HG02623 (cell line): ENCODE measurements at regions not wholly inside any gene's neighbourhood (a gene's known extent, or its start where the extent isn't known, plus 50 kb on each side); places are given as distances from the start of the nearest gene placed in this dataset.
"Not testable (repeated sequence)": the region's sequence is repeated elsewhere in the genome, so short reads cannot be mapped to it uniquely, and the experiment has no call there.

Source experiments
- ATAC-seq: cut with Tn5 transposase; IDR thresholded peaks from one replicate; pipeline ENCODE4 v1.9.1; 2021; ENCODE audit warnings: moderate library complexity; ENCODE audit not compliant: unreplicated experiment

DNA sequence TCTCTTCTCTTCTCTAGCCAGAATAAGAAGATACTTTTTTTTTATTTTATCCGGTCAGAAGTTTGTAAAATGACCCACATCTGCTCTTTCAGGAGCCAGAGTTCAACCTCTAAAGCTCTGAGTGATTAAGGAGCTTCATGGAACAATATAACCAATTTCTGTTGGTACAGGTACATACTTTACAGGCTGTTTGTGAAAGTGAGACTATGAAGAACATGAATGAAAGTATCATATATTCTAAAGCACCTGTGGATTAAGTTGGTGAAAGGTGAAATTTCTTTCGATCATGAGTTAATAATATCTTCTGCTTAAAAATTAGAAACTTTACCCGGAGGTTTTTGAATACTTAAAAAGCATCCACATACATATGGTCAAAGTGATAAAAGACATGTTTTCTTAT is 65.2 kb downstream of the DMRT2 start:
- ATAC-seq, result no peak

GRCh38 chr9:1117439-1117838 is 67.3 kb downstream of the DMRT2 start:
- ATAC-seq, result no peak

- ATAC-seq, result no peak
Measured at GRCh38 chr9:1120500-1121165, 70.5 kb downstream of the DMRT2 start.

DNA sequence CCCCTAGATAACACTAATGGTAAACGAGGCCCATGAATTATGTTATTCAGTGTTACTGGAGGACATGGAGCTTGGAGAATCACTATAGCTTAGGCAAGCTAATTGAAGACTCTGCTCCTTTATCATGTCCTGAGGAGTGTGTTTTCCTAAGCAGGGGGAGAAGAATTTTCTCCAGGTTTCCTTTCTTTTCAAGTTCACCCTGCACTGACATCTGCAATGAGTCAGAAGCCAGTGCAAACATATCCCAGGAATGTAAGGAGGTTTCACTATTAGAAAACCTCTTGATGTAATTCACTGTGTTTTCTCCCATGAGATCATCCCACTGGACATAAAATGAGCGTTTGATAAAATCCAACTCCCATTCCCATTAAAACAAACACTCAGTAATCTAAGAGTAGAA is 75.6 kb downstream of the DMRT2 start:
- no peak for ATAC-seq

DNA sequence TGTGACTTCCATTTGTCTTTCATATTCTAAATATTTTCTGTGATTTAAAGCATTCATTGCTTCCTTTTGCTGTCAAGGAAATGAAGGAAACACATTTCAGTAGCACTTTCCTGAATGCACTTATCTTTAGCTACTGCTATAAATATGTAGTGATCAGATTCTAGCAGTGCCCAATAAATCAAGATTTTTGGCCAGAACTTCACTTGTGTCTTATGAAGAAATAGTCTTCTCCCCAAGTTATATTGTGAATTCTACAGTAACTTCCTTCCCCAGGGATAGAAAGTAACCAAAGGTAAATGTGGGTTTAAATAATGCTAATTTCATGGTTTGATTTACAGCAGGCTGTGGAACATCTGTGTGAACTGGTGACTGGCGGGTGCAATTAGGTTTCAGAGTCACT is 77.9 kb downstream of the DMRT2 start:
- ATAC-seq, result no peak

DNA sequence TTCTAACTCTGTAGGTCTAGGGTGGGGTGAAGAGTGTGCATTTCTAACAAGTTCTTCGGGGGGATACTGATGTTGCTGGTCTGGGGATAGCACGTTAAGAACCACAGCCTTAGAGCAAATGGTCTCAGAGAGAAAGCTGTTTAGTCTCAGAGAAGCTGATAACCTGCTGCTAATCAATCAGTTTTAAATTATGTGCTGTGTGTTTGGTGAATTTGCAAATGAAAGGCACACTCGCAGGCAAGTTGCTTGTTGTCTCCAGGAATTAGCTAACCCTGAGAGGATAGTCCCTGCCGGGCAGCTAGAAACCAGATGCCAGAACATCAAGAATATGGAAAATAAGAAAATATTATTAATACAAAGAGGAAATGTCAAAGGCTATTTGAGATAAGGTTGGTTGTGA is 79.2 kb downstream of the DMRT2 start:
- ATAC-seq, result no peak

DNA sequence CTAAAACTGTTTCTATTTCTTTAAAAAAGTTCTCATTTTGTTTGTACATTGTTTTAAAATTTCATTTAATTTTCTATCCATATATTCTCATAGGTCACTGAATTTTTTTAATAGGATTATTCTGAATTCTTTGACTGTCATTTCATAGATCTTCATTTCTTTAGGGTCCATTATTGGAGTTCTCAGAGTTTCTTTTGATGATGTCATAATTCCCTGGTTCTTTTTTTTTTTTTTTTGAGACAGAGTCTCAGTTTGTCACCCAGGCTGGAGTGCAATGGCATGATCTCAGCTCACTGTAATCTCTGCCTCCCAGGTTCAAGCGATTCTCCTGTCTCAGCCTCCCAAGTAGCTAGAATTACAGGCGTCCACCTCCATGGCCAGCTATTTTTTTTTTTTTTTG is 89.9 kb downstream of the DMRT2 start:
- ATAC-seq, result no peak

DNA sequence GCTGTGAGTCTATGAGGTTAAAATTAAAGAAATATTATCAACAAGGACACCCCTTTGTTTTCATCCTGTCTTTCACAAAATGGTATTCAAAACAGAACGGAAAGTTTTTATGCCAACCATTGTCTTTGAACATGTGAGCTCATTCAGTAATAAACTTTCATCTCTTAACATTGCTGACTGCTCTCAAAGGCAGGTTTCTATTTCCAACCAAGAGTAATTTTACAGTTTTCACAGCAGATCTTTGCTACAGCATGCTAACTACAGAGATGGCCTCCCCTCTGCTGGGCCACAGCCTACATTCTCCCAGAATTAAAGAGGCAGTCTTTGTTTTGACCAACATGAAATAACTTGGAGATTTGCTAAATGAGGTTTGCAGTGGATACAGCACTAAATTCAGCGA is 101.5 kb downstream of the DMRT2 start:
- no peak for ATAC-seq

DNA sequence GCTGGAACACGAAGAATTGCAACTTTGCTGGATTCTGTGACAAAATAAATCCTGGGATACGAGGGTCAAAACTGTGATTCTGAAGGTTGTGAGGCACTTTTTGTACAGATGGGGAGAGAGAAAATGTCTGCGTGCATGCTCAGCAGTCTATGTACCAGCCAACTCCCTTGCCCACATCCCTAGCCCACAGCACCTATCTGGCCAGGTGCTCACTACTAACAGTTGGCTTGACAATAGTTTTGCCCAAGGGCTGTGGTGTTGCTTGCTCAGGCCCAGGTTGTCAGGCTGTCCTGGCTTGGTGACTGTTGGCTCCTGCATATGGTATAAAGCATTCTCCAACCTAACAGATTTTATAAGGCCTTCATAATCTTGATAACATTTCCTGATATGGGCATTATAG is 102.0 kb downstream of the DMRT2 start:
- no peak for ATAC-seq

DNA sequence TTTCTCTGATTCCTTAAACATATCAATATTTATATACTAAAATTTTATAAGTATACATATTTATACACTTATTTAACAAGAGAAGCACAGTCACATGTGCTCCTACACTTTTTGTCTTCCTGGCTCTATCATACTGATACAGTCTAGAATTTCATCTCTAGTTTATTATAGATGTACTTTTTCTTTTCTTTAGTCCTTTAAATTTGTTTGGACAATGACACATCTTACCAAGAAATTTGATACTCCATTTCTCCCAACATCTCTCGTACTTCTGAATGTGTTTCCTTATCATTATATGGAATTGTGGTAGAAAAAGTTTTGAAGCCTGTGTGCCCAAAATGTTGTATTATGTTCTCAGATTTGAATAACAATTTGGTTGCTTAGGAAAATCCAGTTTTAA is 104.6 kb downstream of the DMRT2 start:
- ATAC-seq, result no peak

GRCh38 chr9:1155602-1156001 is 105.4 kb downstream of the DMRT2 start:
- no peak for ATAC-seq

GRCh38 chr9:1156794-1157550 is 106.8 kb downstream of the DMRT2 start:
- ATAC-seq, result no peak

DNA sequence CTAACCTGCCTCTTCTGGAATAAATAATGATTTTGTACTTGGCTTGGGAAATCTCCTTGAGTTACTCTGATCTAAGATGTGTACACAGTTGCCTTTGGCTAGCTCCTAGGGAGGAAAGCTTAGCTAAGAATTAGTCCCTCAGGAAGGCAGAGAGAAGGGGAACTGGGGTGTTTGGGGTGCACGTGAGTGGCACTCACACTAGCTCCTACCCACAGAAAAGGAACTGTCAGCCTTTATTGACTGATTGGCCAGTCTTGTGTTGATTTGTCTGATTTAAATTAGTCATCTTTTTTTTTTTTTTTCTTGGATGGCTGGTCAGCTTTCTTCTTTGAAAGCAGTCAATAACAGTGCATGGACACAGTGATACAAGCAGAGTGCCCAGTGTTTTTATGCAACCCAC is 107.7 kb downstream of the DMRT2 start:
- no peak for ATAC-seq

DNA sequence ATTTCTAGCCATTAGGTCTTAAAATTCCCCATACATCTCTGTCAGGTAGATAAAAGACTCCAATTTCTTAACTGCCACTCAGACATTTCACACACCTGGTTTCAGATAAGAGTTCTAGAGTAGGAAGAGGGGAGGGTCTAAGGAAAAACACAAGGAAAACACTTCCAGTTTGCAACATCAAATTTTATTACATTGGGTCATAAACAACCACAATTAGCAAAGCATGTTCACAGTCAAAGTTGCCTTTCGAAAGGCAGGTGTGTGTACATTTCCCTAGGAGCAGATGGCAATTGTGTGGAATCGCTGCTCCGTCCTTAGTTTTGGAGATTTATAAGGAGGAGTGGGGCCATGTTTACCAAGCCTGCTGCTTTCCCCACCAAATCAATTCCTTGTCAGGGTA is 120.8 kb downstream of the DMRT2 start:
- ATAC-seq, result no peak

DNA sequence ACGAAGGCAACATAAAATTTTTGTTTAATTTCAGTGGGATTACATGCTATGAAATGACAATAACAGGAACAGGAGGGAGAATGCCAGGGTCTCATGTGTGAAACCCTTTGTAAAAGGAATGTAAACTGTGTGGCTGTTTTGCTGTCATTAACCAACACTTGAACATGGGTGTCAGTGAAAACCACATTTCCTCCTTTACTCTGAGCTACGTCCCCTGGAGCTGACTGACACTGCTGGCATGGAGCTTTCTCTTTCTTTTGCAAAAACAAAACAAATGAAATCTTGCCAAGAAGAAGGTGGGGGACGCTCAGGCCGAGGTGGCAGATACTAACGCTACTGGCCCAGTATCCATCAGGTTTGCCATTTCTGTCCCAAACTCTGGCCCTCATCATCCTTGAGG is 121.4 kb downstream of the DMRT2 start:
- ATAC-seq, result no peak

GRCh38 chr9:1173211-1173610 is 123.1 kb downstream of the DMRT2 start:
- ATAC-seq, result no peak

- no peak for ATAC-seq
Measured at GRCh38 chr9:1173993-1174392, 123.8 kb downstream of the DMRT2 start.

GRCh38 chr9:1179366-1179765 is 129.2 kb downstream of the DMRT2 start:
- no peak for ATAC-seq

GRCh38 chr9:1184146-1184545 is 134.0 kb downstream of the DMRT2 start:
- no peak for ATAC-seq

DNA sequence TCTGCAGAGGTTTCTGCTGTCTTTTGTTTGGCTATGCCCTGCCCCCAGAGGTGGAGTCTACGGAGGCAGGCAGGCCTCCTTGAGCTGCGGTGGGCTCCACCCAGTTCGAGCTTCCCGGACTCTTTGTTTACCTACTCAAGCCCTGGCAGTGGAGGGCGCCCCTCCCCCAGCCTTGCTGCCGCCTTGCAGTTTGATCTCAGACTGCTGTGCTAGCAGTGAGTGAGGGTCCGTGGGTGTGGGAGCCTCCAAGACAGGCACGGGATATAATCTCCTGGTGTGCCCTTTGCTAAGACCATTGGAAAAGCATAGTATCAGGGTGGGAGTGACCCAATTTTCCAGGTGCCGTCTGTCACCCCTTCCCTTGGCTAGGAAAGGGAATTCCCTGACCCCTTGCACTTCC is 137.0 kb downstream of the DMRT2 start:
- not testable (repeated sequence) for ATAC-seq

DNA sequence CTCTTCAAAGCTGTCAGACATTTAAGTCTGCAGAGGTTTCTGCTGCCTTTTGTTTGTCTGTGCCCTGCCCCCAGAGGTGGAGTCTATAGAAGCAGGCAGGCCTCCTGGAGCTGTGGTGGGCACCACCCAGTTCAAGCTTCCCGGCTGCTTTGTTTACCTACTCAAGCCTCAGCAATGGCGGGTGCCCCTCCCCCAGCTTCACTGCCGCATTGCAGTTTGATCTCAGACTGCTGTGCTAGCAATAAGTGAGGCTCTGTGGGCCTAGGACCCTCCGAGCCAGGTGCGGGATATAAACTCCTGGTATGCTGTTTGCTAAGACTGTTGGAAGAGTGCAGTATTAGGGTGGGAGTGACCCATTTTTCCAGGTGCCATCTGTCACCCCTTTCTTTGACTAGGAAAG is 145.5 kb downstream of the DMRT2 start:
- ATAC-seq, result not testable (repeated sequence)

DNA sequence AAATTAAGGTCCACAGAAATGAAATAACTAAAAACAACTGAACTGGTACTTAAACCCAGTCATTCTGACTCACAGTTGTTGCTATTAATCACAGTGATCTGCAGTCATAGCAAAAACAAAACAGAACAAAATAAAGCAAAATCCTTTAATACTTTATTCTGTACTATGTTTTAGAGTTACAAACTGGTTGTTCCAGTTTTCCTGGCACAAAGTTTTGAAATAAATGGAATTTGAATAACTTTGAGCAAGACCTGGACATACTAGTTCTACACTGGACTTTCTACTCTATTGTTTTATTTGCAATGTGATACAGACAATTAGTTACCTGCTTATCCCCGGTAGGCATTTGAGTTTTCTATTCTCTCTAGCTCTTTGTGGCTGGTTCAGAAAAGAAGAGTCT is 147.9 kb downstream of the DMRT2 start:
- ATAC-seq, result no peak

DNA sequence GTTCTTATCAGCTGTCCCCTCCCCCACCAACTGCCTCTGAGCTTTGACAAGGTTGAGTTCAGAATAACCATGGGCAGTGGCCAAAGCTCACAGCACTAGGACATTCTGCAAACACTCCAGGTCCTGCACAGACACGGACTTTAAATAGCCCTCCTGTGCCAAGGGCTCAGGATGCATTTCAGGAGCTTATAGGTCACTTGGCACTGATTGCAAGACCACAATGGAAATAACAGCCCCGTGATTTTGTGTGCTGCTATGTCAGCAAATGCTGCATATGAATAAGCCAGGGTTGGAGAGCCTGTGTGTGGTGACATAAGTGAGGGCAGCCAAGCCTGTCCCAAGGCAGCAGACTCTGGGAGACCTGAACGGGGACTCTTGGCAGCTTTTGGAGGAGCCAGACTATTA is 150.7 kb downstream of the DMRT2 start:
- no peak for ATAC-seq
